ENCODE measurements at regions not wholly inside any gene's neighbourhood (a gene's known extent, or its start where the extent isn't known, plus 50 kb on each side); places are given as distances from the start of the nearest gene placed in this dataset.

DNA sequence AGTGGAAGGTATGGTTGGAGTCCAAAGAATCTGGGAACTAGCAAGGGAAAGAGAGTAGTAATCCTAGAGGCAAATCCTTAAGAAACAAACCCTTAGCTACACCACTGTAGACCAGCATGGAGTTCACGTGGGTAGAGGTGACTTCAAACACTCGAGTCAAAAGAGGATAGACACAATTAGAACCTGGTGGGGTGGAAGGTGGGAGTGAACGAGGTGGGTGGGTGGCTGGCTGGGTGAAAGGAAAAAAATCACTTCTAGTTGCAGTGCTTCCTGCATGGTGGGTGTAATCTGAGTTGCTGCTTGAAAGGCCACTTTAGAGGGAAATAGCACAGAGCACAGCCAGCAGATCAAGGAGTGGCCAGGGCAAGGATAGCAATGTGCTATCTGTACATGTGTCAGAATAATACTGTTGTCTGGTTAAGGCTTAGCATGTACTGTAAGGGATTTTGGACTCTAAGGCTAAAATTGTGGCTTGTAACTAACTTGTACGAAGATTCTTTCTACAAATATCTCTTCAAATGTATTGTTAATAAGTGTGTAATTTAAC is 356.2 kb downstream of the GRIA2 start:
- H3K4me3 ChIP-seq (ENCODE audit: low read depth in 1 of 3, low read length in 3 of 3) = no peak overlapping the region
- no peaks in the 10 kb centered on the region for H3K9me3 ChIP-seq (ENCODE audit: control insufficient read depth in 4 of 4, low read length in 3 of 4)
- H3K4me1 ChIP-seq (ENCODE audit: control insufficient read depth in 4 of 4, insufficient read depth in 4 of 4, low read length in 3 of 4) = no peaks in the 10 kb centered on the region
- H3K27me3 ChIP-seq (ENCODE audit: control insufficient read depth in 4 of 4, insufficient read depth in 4 of 4, low read length in 3 of 4) = no peaks in the 10 kb centered on the region
- no peak overlapping the region for H3K9ac ChIP-seq (ENCODE audit: low read depth in 1 of 2, low read length in 2 of 2)
- H3K27ac ChIP-seq (ENCODE audit: low read depth in 1 of 2, low read length in 2 of 2) = no peak overlapping the region
- no peaks in the 10 kb centered on the region for H3K36me3 ChIP-seq (ENCODE audit: control insufficient read depth in 4 of 4, insufficient read depth in 3 of 4, low read depth in 1 of 4, low read length in 3 of 4)
- WGBS = 70% methylated on average over 4 of the region's 4 CpGs
- TF ChIP-seq FOXA2 (IDR thresholded peaks at IDR 0.05) = no peak
- no peak for TF ChIP-seq JUND (IDR thresholded peaks at IDR 0.05)
- no peak for TF ChIP-seq YY1 (IDR thresholded peaks at IDR 0.05)
- TF ChIP-seq RXRA (IDR thresholded peaks at IDR 0.05) = no peak
- TF ChIP-seq, protein P1, sequence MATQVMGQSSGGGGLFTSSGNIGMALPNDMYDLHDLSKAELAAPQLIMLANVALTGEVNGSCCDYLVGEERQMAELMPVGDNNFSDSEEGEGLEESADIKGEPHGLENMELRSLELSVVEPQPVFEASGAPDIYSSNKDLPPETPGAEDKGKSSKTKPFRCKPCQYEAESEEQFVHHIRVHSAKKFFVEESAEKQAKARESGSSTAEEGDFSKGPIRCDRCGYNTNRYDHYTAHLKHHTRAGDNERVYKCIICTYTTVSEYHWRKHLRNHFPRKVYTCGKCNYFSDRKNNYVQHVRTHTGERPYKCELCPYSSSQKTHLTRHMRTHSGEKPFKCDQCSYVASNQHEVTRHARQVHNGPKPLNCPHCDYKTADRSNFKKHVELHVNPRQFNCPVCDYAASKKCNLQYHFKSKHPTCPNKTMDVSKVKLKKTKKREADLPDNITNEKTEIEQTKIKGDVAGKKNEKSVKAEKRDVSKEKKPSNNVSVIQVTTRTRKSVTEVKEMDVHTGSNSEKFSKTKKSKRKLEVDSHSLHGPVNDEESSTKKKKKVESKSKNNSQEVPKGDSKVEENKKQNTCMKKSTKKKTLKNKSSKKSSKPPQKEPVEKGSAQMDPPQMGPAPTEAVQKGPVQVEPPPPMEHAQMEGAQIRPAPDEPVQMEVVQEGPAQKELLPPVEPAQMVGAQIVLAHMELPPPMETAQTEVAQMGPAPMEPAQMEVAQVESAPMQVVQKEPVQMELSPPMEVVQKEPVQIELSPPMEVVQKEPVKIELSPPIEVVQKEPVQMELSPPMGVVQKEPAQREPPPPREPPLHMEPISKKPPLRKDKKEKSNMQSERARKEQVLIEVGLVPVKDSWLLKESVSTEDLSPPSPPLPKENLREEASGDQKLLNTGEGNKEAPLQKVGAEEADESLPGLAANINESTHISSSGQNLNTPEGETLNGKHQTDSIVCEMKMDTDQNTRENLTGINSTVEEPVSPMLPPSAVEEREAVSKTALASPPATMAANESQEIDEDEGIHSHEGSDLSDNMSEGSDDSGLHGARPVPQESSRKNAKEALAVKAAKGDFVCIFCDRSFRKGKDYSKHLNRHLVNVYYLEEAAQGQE (IDR thresholded peaks at IDR 0.05) = no peak
- TF ChIP-seq, protein P2, sequence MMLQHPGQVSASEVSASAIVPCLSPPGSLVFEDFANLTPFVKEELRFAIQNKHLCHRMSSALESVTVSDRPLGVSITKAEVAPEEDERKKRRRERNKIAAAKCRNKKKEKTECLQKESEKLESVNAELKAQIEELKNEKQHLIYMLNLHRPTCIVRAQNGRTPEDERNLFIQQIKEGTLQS (IDR thresholded peaks at IDR 0.05) = no peak
- TF ChIP-seq RAD21 (IDR thresholded peaks at IDR 0.05) = no peak
- TF ChIP-seq TAF1 (conservative IDR thresholded peaks at IDR 0.05) = no peak
- no peak for TF ChIP-seq HNF4G (IDR thresholded peaks at IDR 0.05)
- no peak for TF ChIP-seq HNF4A (conservative IDR thresholded peaks at IDR 0.05)
- TF ChIP-seq, protein P3, sequence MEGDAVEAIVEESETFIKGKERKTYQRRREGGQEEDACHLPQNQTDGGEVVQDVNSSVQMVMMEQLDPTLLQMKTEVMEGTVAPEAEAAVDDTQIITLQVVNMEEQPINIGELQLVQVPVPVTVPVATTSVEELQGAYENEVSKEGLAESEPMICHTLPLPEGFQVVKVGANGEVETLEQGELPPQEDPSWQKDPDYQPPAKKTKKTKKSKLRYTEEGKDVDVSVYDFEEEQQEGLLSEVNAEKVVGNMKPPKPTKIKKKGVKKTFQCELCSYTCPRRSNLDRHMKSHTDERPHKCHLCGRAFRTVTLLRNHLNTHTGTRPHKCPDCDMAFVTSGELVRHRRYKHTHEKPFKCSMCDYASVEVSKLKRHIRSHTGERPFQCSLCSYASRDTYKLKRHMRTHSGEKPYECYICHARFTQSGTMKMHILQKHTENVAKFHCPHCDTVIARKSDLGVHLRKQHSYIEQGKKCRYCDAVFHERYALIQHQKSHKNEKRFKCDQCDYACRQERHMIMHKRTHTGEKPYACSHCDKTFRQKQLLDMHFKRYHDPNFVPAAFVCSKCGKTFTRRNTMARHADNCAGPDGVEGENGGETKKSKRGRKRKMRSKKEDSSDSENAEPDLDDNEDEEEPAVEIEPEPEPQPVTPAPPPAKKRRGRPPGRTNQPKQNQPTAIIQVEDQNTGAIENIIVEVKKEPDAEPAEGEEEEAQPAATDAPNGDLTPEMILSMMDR (IDR thresholded peaks at IDR 0.05; ENCODE audit: low read depth, low read length, missing input control) = no peak
- no peak for TF ChIP-seq NR2F2 (IDR thresholded peaks at IDR 0.05)
- TF ChIP-seq, protein P4, sequence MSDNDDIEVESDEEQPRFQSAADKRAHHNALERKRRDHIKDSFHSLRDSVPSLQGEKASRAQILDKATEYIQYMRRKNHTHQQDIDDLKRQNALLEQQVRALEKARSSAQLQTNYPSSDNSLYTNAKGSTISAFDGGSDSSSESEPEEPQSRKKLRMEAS (IDR thresholded peaks at IDR 0.05) = no peak
- no peak for TF ChIP-seq SP1 (IDR thresholded peaks at IDR 0.05)
- no peak for TF ChIP-seq FOXA1 (IDR thresholded peaks at IDR 0.05)
- TF ChIP-seq, protein P5, sequence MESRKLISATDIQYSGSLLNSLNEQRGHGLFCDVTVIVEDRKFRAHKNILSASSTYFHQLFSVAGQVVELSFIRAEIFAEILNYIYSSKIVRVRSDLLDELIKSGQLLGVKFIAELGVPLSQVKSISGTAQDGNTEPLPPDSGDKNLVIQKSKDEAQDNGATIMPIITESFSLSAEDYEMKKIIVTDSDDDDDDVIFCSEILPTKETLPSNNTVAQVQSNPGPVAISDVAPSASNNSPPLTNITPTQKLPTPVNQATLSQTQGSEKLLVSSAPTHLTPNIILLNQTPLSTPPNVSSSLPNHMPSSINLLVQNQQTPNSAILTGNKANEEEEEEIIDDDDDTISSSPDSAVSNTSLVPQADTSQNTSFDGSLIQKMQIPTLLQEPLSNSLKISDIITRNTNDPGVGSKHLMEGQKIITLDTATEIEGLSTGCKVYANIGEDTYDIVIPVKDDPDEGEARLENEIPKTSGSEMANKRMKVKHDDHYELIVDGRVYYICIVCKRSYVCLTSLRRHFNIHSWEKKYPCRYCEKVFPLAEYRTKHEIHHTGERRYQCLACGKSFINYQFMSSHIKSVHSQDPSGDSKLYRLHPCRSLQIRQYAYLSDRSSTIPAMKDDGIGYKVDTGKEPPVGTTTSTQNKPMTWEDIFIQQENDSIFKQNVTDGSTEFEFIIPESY (IDR thresholded peaks at IDR 0.05) = no peak
- TF ChIP-seq GABPA (IDR thresholded peaks at IDR 0.05 in 1 of 2, conservative IDR thresholded peaks at IDR 0.05 in 1 of 2) = no peak
- TF ChIP-seq EGR1 (IDR thresholded peaks at IDR 0.05; ENCODE audit: low read depth in 2 of 2) = no peak
- DNase-seq (ENCODE audit: low spot score) = no peak
